CD4-positive, alpha-beta T cell (primary cell): ENCODE measurements at regions not wholly inside any gene's neighbourhood (a gene's known extent, or its start where the extent isn't known, plus 50 kb on each side); places are given as distances from the start of the nearest gene placed in this dataset.

Source experiments
- ATAC-seq: fragments of 200-7000 bp; cut with Tn5 transposase; one replicate; pipeline ENCODE4 v1.10.0; 2022; ENCODE audit warnings: mild to moderate bottlenecking; ENCODE audit not compliant: poor library complexity
- CTCF ChIA-PET: fragments of 350-600 bp; sonication (Branson Sonifier 250); formaldehyde crosslinking; loops from one replicate; lab custom pipeline; 2021; ENCODE audit warnings: antibody characterized with exemption, inconsistent platforms; lab: Charles Lee
- POLR2A ChIA-PET: fragments of 350-600 bp; sonication (Branson Sonifier 250); formaldehyde crosslinking; loops from one replicate; lab custom pipeline; 2021; ENCODE audit warnings: antibody characterized with exemption, inconsistent platforms; lab: Charles Lee
- DNase-seq, 14 experiments: peaks; one replicate each; pipeline ENCODE4 v3.0.0-alpha.2; 2013 to 2020; ENCODE audit warnings: mixed read lengths in 2 of 14
- H3K27ac ChIP-seq, 2 donors: one replicate each; pipeline versions ENCODE4 v1.5.1 to v1.7.0; 2013; ENCODE audit warnings: low read length in 2 of 2, low read depth in 1 of 2, mild to moderate bottlenecking in 1 of 2
- H3K27me3 ChIP-seq, 2 experiments: 1 replicate in 1 of 2; 2 replicates in 1 of 2; pipeline versions ENCODE4 v1.6.1 to v1.7.0; 2013; ENCODE audit warnings: low read length in 2 of 2, control low read depth in 1 of 2, mild to moderate bottlenecking in 1 of 2, moderate library complexity in 1 of 2; ENCODE audit not compliant: insufficient read depth in 2 of 2, control insufficient read depth in 1 of 2
- H3K36me3 ChIP-seq: one replicate; pipeline ENCODE4 v1.6.1; 2013; ENCODE audit warnings: low read length, control low read depth; ENCODE audit not compliant: insufficient read depth
- H3K4me1 ChIP-seq: one replicate; pipeline ENCODE4 v1.6.1; 2013; ENCODE audit warnings: low read length, control low read depth; ENCODE audit not compliant: insufficient read depth
- H3K4me3 ChIP-seq: one replicate; pipeline ENCODE4 v1.5.1; 2013; ENCODE audit warnings: mild to moderate bottlenecking, low read length, moderate library complexity
- H3K9me3 ChIP-seq, 2 experiments: 1 replicate in 1 of 2; 2 replicates in 1 of 2; pipeline versions ENCODE4 v1.6.1 to v1.7.0; 2013; ENCODE audit warnings: low read length in 2 of 2, mild to moderate bottlenecking in 2 of 2, control low read depth in 1 of 2, moderate library complexity in 1 of 2; ENCODE audit not compliant: control insufficient read depth in 1 of 2, insufficient read depth in 1 of 2
- H3K27ac Mint-ChIP-seq: one replicate; pipeline ENCODE4 v1.8.0; 2020; ENCODE audit warnings: mixed read lengths
- H3K27me3 Mint-ChIP-seq: one replicate; pipeline ENCODE4 v1.8.0; 2021; ENCODE audit warnings: mixed read lengths
- H3K36me3 Mint-ChIP-seq: one replicate; pipeline ENCODE4 v1.8.0; 2021; ENCODE audit warnings: low read depth, mixed read lengths
- H3K4me1 Mint-ChIP-seq: one replicate; pipeline ENCODE4 v1.8.0; 2021; ENCODE audit warnings: low read depth, mixed read lengths
- H3K4me3 Mint-ChIP-seq: one replicate; pipeline ENCODE4 v1.8.0; 2020; ENCODE audit warnings: mild to moderate bottlenecking, mixed read lengths
- H3K9me3 Mint-ChIP-seq: one replicate; pipeline ENCODE4 v1.8.0; 2020; ENCODE audit warnings: mixed read lengths
- CTCF ChIP-seq: fragments of 200-600 bp; IDR thresholded peaks from one replicate; pipeline ENCODE4 v1.8.0; 2022; ENCODE audit warnings: antibody characterized with exemption, mild to moderate bottlenecking
- intact Hi-C, 2 experiments: fragments of 100-400 bp; cut with DNase I in 1 of 2; cut with micrococcal nuclease in 1 of 2; formaldehyde crosslinking; loops; one replicate each; pipeline versions ENCODE4 v1.15.1 to v1.9.0; 2023 to 2025; cut with DNase I, micrococcal nuclease

DNA sequence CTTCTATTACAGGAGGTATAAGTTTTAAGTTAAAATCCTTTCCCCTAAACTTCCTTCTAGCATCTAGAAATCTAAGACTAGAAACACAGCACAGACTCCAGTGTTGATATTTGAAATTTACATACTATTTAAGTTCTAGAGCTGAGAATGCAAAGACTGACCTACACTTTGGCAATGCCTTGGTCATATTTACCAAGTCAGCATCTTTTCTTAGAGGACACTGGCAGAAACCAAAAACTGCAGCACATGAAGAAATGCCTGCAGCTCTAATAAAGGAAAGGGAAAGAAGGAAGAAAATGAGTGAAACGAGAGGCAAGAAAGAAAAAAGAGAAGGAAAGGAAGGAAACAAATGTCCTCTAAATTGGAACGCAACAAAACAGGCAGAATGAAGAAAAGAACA lies 443.7 kb upstream of the RASGEF1B start:
- ATAC-seq (no peak), DNase-seq (no peak)
- Histone ChIP-seq H3K4me1 (no peaks in the 10 kb centered on the region), H3K4me3 (no peak overlapping the region), H3K9me3 (no peaks in the 10 kb centered on the region), H3K36me3 (no peaks in the 10 kb centered on the region), H3K27ac (no peak overlapping the region), H3K27me3 (peaks cover 0 to 4% of the 10 kb centered on the region in 2 experiments)
- H3K27ac Mint-ChIP-seq, result no peak overlapping the region
- POLR2A ChIA-PET, result no interaction called here
- H3K36me3 Mint-ChIP-seq, result no peaks in the 10 kb centered on the region
- CTCF ChIA-PET, result no interaction called here
- H3K4me1 Mint-ChIP-seq, result peaks cover 10% of the 10 kb centered on the region
- H3K4me3 Mint-ChIP-seq, result no peak overlapping the region
- peaks cover 5% of the 10 kb centered on the region for H3K27me3 Mint-ChIP-seq
- intact Hi-C loops, result loop anchor here in 1 of 2 experiments (10.0 kb wide), 1 partner anchor 349 kb away; no protein-coding TSS in a partner anchor
- H3K9me3 Mint-ChIP-seq, result no peaks in the 10 kb centered on the region
- no peak for TF ChIP-seq CTCF

DNA sequence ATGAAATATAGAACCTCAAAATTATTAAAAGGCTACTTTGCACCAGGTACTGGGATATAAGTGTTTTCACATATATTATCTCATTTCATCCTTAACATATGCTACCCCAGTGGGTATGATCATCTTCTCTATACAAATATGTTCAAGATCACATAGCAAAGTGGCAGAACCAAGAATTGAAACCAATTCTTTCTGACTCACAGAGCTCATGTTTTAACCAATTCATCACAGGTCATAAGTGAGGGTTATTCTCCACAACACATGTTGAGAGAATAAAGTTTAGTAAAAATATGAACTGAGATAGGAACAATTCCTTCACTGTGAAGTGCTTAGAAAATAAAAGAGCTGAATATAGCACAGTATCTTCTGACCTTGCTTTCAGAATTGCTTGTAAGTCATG lies 442.9 kb upstream of the RASGEF1B start:
- no peaks in the 10 kb centered on the region for H3K9me3 ChIP-seq
- no peaks in the 10 kb centered on the region for H3K4me1 ChIP-seq
- no peak overlapping the region for H3K27ac ChIP-seq
- Mint-ChIP-seq H3K36me3 (no peaks in the 10 kb centered on the region), H3K27me3 (peaks cover 5% of the 10 kb centered on the region), H3K4me1 (peaks cover 10% of the 10 kb centered on the region), H3K9me3 (no peaks in the 10 kb centered on the region), H3K4me3 (no peak overlapping the region), H3K27ac (no peak overlapping the region)
- no peak for TF ChIP-seq CTCF
- intact Hi-C loops, result loop anchor here in 1 of 2 experiments (10.0 kb wide), 1 partner anchor 350 kb away; no protein-coding TSS in a partner anchor
- ATAC-seq, result no peak
- DNase-seq, result no peak
- POLR2A ChIA-PET, result no interaction called here
- CTCF ChIA-PET, result no interaction called here
- no peak overlapping the region for H3K4me3 ChIP-seq
- H3K27me3 ChIP-seq, result peaks cover 0 to 4% of the 10 kb centered on the region in 2 experiments
- no peaks in the 10 kb centered on the region for H3K36me3 ChIP-seq

DNA sequence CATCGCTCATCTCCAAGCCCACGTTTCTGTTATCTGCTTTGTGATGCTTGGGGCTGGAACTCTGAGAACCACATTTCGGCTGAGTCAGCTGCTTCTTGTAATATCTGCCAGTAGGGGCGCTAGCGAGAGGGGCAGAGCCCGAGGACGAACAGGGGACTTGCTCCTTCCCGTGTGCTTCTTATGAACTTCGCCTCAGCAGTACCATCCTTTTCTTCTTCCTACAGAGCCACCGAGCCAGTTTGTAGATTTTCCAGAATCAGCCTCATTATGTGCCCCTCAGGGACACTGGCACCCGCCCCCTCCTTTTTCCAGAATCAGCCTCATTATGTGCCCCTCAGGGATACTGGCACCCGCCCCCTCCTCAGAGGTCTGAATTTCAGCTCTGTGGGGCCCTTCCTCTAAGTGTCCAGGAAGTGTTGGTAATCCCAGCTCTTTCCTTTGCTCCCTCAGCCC lies 441.7 kb upstream of the RASGEF1B start:
- peak; percentile 11 to 75 (median 38) for DNase-seq
- no peak overlapping the region for H3K4me3 ChIP-seq
- H3K27ac ChIP-seq, result no peak overlapping the region
- Mint-ChIP-seq H3K36me3 (no peaks in the 10 kb centered on the region), H3K4me3 (no peak overlapping the region), H3K27me3 (peaks cover 5% of the 10 kb centered on the region), H3K9me3 (no peaks in the 10 kb centered on the region), H3K27ac (no peak overlapping the region), H3K4me1 (peaks cover 10% of the 10 kb centered on the region)
- no peaks in the 10 kb centered on the region for H3K9me3 ChIP-seq
- no peaks in the 10 kb centered on the region for H3K4me1 ChIP-seq
- intact Hi-C loops, result loop anchor here (2.0 to 10.0 kb wide), 2 partner anchors 351 to 355 kb away; no protein-coding TSS in a partner anchor
- ChIA-PET POLR2A (interaction anchor here (0.6 kb wide), 1 partner anchor 43 kb away, joined by 3 read pairs; no protein-coding TSS in a partner anchor), CTCF (interaction anchor here (0.6 to 1.4 kb wide), 8 partner anchors 9 to 902 kb away, joined by 3 to 5 read pairs (median 3); no protein-coding TSS in a partner anchor)
- TF ChIP-seq CTCF, result peak; percentile 79
- peak; percentile 82 for ATAC-seq
- H3K36me3 ChIP-seq, result no peaks in the 10 kb centered on the region
- H3K27me3 ChIP-seq, result peaks cover 0 to 4% of the 10 kb centered on the region in 2 experiments
